Retinal pigment epithelial cell (primary cell): ENCODE measurements at regions not wholly inside any gene's neighbourhood (a gene's known extent, or its start where the extent isn't known, plus 50 kb on each side); places are given as distances from the start of the nearest gene placed in this dataset.
"Not testable (repeated sequence)": the region's sequence is repeated elsewhere in the genome, so short reads cannot be mapped to it uniquely, and the experiment has no call there.

Source experiments
- DNase-seq: peaks from one replicate; pipeline ENCODE4 v3.0.0-alpha.2; 2010; ENCODE audit warnings: low read depth
- H3K4me3 ChIP-seq: 2 replicates; pipeline ENCODE4 v1.5.1; 2011; ENCODE audit warnings: mild to moderate bottlenecking, low read length, control low read depth, moderate library complexity
- CTCF ChIP-seq: conservative IDR thresholded peaks from 2 replicates; pipeline ENCODE4 v1.5.1; 2011; ENCODE audit warnings: low read depth, low read length, control low read depth, inconsistent platforms

GRCh38 chr6:56729719-56730118 is 87.0 kb upstream of the DST start:
- no peak for DNase-seq
- TF ChIP-seq CTCF, result no peak
- no peak overlapping the region for H3K4me3 ChIP-seq

GRCh38 chr6:56729166-56729565 is 86.5 kb upstream of the DST start:
- DNase-seq, H3K4me3 ChIP-seq: not testable (repeated sequence)

- no peak overlapping the region for H3K4me3 ChIP-seq
- no peak for TF ChIP-seq CTCF
- no peak for DNase-seq
Observed at GRCh38 chr6:56727097-56727850, 84.6 kb upstream of the DST start.

DNA sequence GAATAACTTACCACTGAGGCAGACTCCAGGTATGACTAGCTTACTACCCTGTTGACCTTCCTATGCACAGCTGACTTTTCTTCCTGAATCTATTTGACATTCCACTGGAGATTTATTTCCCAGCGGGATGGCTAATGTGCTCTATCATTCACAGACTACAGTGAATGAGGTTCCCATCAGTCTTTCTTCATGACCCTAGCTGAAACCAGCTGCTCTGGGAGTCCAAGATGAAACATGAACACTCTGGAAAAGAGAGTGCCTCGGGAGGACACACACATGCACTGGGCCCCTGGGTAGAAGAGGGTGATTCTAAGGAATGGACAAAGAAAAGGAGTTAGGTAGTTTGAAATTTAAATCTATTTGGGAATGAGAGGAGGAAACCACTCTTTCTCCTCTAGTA is 82.6 kb upstream of the DST start:
- DNase-seq, result no peak
- TF ChIP-seq CTCF, result no peak
- no peak overlapping the region for H3K4me3 ChIP-seq

GRCh38 chr6:56724455-56724854 is 81.8 kb upstream of the DST start:
- TF ChIP-seq CTCF, result no peak
- no peak for DNase-seq
- H3K4me3 ChIP-seq, result no peak overlapping the region

DNA sequence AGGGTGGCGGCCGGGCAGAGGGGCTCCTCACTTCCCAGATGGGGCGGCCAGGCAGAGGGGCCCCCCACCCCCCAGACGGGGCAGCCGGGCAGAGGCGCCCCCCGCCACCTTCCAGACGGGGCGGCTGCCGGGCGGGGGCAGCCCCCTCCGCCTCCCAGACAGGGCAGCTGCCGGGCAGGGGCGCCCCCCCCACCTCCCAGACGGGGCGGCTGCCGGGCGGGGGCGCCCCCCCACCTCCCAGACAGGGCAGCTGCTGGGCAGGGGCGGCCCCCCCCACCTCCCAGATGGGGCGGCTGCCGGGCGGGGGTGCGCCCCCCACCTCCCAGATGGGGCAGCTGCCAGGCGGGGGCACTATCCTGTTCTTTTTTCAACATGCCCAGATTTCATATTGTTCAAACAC is 78.2 kb upstream of the DST start:
- no peak for DNase-seq
- TF ChIP-seq CTCF, result no peak
- H3K4me3 ChIP-seq, result no peak overlapping the region

DNA sequence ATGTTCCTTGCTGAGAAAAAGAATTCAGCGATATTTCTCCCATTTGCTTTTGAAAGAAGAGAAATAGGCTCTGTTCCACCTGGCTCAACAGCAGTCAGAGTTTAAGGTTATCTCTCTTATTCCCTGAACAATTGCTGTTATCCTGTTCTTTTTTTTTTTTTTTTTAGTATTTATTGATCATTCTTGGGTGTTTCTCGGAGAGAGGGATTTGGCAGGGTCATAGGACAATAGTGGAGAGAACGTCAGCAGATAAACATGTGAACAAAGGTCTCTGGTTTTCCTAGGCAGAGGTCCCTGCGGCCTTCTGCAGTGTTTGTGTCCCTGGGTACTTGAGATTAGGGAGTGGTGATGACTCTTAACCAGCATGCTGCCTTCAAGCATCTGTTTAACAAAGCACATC is 77.5 kb upstream of the DST start:
- DNase-seq, H3K4me3 ChIP-seq: not testable (repeated sequence)

- H3K4me3 ChIP-seq, DNase-seq: not testable (repeated sequence)
Observed at GRCh38 chr6:56719315-56720058, 76.8 kb upstream of the DST start.
